Cardiac fibroblast (primary cell): ENCODE measurements at regions not wholly inside any gene's neighbourhood (a gene's known extent, or its start where the extent isn't known, plus 50 kb on each side); places are given as distances from the start of the nearest gene placed in this dataset.

Source experiments
- DNase-seq, 2 donors: peaks; one replicate each; pipeline versions ENCODE4 v3.0.0 to v3.0.0-alpha.2; 2010; ENCODE audit warnings: low read depth in 2 of 2
- H3K4me3 ChIP-seq, 2 donors: replicated peaks in 1 of 2; 1 replicate in 1 of 2; 2 replicates in 1 of 2; pipeline ENCODE4 v1.5.1; 2011; ENCODE audit warnings: low read depth in 2 of 2, low read length in 2 of 2, mild to moderate bottlenecking in 2 of 2, moderate library complexity in 1 of 2
- TF ChIP-seq, protein P1 (sequence below): IDR thresholded peaks from one replicate; pipeline ENCODE4 v1.5.1; 2011; ENCODE audit warnings: low read depth, mild to moderate bottlenecking, low read length, inconsistent platforms

- no peak overlapping the region for H3K4me3 ChIP-seq
- no peak for DNase-seq
- TF ChIP-seq, protein P1, sequence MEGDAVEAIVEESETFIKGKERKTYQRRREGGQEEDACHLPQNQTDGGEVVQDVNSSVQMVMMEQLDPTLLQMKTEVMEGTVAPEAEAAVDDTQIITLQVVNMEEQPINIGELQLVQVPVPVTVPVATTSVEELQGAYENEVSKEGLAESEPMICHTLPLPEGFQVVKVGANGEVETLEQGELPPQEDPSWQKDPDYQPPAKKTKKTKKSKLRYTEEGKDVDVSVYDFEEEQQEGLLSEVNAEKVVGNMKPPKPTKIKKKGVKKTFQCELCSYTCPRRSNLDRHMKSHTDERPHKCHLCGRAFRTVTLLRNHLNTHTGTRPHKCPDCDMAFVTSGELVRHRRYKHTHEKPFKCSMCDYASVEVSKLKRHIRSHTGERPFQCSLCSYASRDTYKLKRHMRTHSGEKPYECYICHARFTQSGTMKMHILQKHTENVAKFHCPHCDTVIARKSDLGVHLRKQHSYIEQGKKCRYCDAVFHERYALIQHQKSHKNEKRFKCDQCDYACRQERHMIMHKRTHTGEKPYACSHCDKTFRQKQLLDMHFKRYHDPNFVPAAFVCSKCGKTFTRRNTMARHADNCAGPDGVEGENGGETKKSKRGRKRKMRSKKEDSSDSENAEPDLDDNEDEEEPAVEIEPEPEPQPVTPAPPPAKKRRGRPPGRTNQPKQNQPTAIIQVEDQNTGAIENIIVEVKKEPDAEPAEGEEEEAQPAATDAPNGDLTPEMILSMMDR, result no peak
Observed at GRCh38 chr20:39792334-39792733, 830.2 kb downstream of the DHX35 start.

DNA sequence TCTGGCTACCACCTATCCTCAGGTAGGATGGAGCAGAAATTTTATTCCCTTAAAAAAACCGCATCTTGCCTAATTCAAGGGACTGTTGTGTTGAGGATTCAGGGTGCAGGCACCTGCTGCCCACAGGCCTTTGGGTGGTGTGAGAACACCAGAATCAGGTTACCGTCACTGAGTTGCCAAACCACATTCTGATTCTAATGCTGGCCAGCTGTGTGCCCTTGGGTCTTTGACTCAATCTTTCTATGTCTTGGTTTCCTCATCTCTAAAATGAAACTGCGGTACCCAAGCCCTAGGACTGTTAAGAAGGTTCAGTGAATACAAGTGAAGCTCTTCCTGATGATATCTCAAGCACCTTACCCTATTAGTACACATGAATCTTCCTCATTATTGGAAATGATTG is 827.3 kb downstream of the DHX35 start:
- DNase-seq, result no peak
- TF ChIP-seq, protein P1, result no peak
- no peak overlapping the region for H3K4me3 ChIP-seq

- DNase-seq, result no peak
- TF ChIP-seq, protein P1, result no peak
- H3K4me3 ChIP-seq, result no peak overlapping the region
Observed at GRCh38 chr20:39785252-39785917, 823.2 kb downstream of the DHX35 start.

- DNase-seq, result no peak
- TF ChIP-seq, protein P1, result no peak
Observed at GRCh38 chr20:39784693-39785092, 822.5 kb downstream of the DHX35 start.

DNA sequence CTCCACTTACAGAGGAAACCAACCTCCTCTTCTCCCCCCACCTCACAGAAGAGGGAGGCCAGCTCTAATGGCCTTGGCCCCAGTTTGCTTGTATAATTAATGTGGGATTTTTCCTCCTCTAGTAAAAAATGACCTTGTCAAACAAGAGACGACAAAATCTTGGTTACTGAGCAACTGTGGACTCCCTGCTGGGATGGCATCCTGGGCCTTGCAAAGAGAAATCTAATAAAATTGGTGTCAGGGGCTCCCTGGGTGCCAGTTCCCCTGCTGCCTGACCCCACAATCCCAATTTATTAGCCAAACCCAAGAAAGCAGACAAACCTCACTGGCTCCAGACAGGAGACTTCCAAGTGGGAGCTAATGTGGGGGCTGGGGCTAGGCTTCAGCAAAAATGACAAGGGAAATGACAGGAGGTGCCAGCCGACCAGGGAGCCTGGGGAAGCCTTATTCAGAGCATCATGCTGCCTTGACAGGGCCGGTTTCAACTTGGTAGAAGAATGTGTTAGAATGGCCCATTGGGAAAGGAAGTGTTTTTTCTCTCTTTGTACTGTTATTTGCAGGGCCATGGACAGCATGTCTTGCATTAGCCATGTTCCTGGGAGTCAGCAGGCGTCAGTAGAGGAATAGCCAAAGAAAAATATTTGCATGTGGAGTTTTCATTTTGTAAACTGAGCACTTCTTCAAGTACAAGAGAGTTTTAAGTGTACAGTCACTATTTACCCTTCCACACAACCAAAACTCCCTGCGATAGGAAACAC is 816.9 kb downstream of the DHX35 start:
- DNase-seq, result no peak

More at GRCh38 chr20:39784693-39785092, 822.5 kb downstream of the DHX35 start:
- H3K4me3 ChIP-seq, result no peak overlapping the region

GRCh38 chr20:39778431-39778830 is 816.3 kb downstream of the DHX35 start:
- no peak overlapping the region for H3K4me3 ChIP-seq
- TF ChIP-seq, protein P1, result no peak
- DNase-seq, result no peak

More for the DNA sequence above, 816.9 kb downstream of the DHX35 start:
- no peak overlapping the region for H3K4me3 ChIP-seq
- TF ChIP-seq, protein P1, result no peak
